ENCODE measurements at regions not wholly inside any gene's neighbourhood (a gene's known extent, or its start where the extent isn't known, plus 50 kb on each side); places are given as distances from the start of the nearest gene placed in this dataset.

DNA sequence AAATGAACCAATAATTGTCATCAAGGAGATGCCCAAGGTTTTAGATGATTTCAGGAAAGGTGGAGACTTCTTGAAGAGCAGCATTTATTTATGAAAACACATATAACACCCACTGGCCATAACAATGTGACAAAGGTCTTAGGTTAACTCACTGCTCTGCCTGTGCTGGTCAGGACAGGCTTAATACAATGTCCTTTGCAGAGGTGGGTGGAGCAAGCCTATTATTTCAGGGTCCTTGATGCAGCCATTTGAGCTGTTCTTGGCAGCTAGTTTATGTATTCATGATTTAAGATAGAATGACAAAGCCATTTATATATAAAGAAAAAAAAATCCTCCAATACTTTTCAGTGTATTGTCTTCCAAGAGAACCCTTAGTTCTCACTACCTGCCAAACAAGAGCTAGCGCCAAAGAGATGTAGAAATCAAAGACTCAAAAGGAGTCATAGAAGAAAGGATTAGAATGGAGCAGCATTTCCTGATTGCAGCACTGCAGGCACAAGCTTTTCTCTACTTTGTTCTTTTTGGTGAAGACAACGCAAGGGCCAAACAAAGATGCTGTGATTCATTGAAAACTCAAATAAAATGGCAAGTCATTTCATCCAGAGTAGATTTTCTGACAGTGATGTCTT is 124.3 kb upstream of the TSHZ2 start:
- Histone ChIP-seq H3K9ac (ENCODE audit: low read length) (no peak overlapping the region), H3K27ac (ENCODE audit: low read depth, low read length) (no peak overlapping the region), H3K4me2 (ENCODE audit: low read length) (no peak overlapping the region), H3K9me3 (ENCODE audit: control insufficient read depth in 1 of 2, insufficient read depth in 1 of 2, low read depth in 1 of 2, low read length in 2 of 2) (peaks cover 0 to 5% of the 10 kb centered on the region in 2 experiments; a peak in 1 of 4 replicates), H3K4me1 (ENCODE audit: control insufficient read depth in 1 of 2, insufficient read depth in 2 of 2, low read length in 2 of 2) (no peaks in the 10 kb centered on the region), H3K36me3 (ENCODE audit: control insufficient read depth in 1 of 2, insufficient read depth in 2 of 2, low read length in 2 of 2) (no peaks in the 10 kb centered on the region), H3K27me3 (ENCODE audit: insufficient read depth, low read length) (no peaks in the 10 kb centered on the region), H3K79me2 (ENCODE audit: insufficient read depth, low read length) (no peaks in the 10 kb centered on the region), H3K9me2 (ENCODE audit: insufficient read depth) (no peaks in the 10 kb centered on the region), H4K20me1 (ENCODE audit: insufficient read depth) (no peaks in the 10 kb centered on the region), H2AFZ (ENCODE audit: low read depth, low read length, poor library complexity, severe bottlenecking) (no peak overlapping the region), H3K4me3 (replicated peaks in 1 of 2; ENCODE audit: low read depth in 1 of 2, low read length in 2 of 2) (no peak overlapping the region)
- no peak for DNase-seq (ENCODE audit: low read depth, low spot score)
- no TSS peak for BruUV-seq (replicated peaks)
- ChIA-PET RAD21 (ENCODE audit: low non-redundant PET in 1 of 2, low total read pairs in 2 of 2, uncharacterized antibody in 2 of 2, unreplicated experiment in 2 of 2) (no interaction called here), POLR2A (no interaction called here), CTCF (no interaction called here)
- intact Hi-C loops (cut with micrococcal nuclease), result no loop called here
- ATAC-seq, result no peak
- TF ChIP-seq YY1 (IDR thresholded peaks at IDR 0.05; ENCODE audit: extremely low read depth, insufficient replicate concordance, low read depth, low read length) (no peak), POLR2A (IDR thresholded peaks at IDR 0.05; ENCODE audit: borderline replicate concordance, extremely low read depth, insufficient read depth, insufficient read length) (no peak), RAD21 (IDR thresholded peaks at IDR 0.05; ENCODE audit: low read depth) (no peak), ZFX (IDR thresholded peaks at IDR 0.05) (no peak), CEBPB (IDR thresholded peaks at IDR 0.05; ENCODE audit: low read depth) (no peak)

GRCh38 chr20:52847029-52847660 is 125.0 kb upstream of the TSHZ2 start:
- Histone ChIP-seq H3K36me3 (ENCODE audit: control insufficient read depth in 1 of 2, insufficient read depth in 2 of 2, low read length in 2 of 2) (no peaks in the 10 kb centered on the region), H3K9me2 (ENCODE audit: insufficient read depth) (no peaks in the 10 kb centered on the region), H3K4me2 (ENCODE audit: low read length) (no peak overlapping the region), H4K20me1 (ENCODE audit: insufficient read depth) (no peaks in the 10 kb centered on the region), H3K79me2 (ENCODE audit: insufficient read depth, low read length) (no peaks in the 10 kb centered on the region), H3K4me3 (replicated peaks in 1 of 2; ENCODE audit: low read depth in 1 of 2, low read length in 2 of 2) (no peak overlapping the region), H3K27ac (ENCODE audit: low read depth, low read length) (no peak overlapping the region), H3K4me1 (ENCODE audit: control insufficient read depth in 1 of 2, insufficient read depth in 2 of 2, low read length in 2 of 2) (no peaks in the 10 kb centered on the region), H3K9ac (ENCODE audit: low read length) (no peak overlapping the region), H3K27me3 (ENCODE audit: insufficient read depth, low read length) (no peaks in the 10 kb centered on the region), H2AFZ (ENCODE audit: low read depth, low read length, poor library complexity, severe bottlenecking) (no peak overlapping the region), H3K9me3 (ENCODE audit: control insufficient read depth in 1 of 2, insufficient read depth in 1 of 2, low read depth in 1 of 2, low read length in 2 of 2) (peaks cover 0 to 8% of the 10 kb centered on the region in 2 experiments; a peak in 1 of 4 replicates)
- ATAC-seq (no peak), DNase-seq (ENCODE audit: low read depth, low spot score) (no peak)
- POLR2A ChIA-PET, result no interaction called here
- CTCF ChIA-PET, result no interaction called here
- BruUV-seq (replicated peaks), result no TSS peak
- RAD21 ChIA-PET (ENCODE audit: low non-redundant PET in 1 of 2, low total read pairs in 2 of 2, uncharacterized antibody in 2 of 2, unreplicated experiment in 2 of 2), result no interaction called here
- intact Hi-C loops (cut with micrococcal nuclease), result no loop called here
- TF ChIP-seq SRF (IDR thresholded peaks at IDR 0.05; ENCODE audit: low read depth) (no peak), FOSL1 (IDR thresholded peaks at IDR 0.05; ENCODE audit: low read depth) (no peak), REST (IDR thresholded peaks at IDR 0.05; ENCODE audit: low read depth) (no peak), POLR2A (IDR thresholded peaks at IDR 0.05; ENCODE audit: borderline replicate concordance, extremely low read depth, insufficient read depth, insufficient read length) (no peak), ATF3 (IDR thresholded peaks at IDR 0.05) (no peak), TCF7L2 (IDR thresholded peaks at IDR 0.05; ENCODE audit: borderline replicate concordance, extremely low read depth, insufficient read depth, insufficient read length) (no peak), ELF1 (IDR thresholded peaks at IDR 0.05; ENCODE audit: borderline replicate concordance, low read depth) (no peak), YY1 (IDR thresholded peaks at IDR 0.05; ENCODE audit: extremely low read depth, insufficient replicate concordance, low read depth, low read length) (no peak), RAD21 (IDR thresholded peaks at IDR 0.05; ENCODE audit: low read depth) (no peak), ZFX (IDR thresholded peaks at IDR 0.05) (no peak), ZBTB33 (IDR thresholded peaks at IDR 0.05; ENCODE audit: extremely low read depth, insufficient replicate concordance, low read length) (no peak), JUND (IDR thresholded peaks at IDR 0.05) (no peak)

Measured in HCT116 (cell line).